HG02852 (cell line): ENCODE measurements at regions not wholly inside any gene's neighbourhood (a gene's known extent, or its start where the extent isn't known, plus 50 kb on each side); places are given as distances from the start of the nearest gene placed in this dataset.

Experiments
- ATAC-seq: cut with Tn5 transposase; IDR thresholded peaks from one replicate; pipeline ENCODE4 v1.9.1; 2021; ENCODE audit warnings: mild to moderate bottlenecking, moderate library complexity; ENCODE audit not compliant: unreplicated experiment

DNA sequence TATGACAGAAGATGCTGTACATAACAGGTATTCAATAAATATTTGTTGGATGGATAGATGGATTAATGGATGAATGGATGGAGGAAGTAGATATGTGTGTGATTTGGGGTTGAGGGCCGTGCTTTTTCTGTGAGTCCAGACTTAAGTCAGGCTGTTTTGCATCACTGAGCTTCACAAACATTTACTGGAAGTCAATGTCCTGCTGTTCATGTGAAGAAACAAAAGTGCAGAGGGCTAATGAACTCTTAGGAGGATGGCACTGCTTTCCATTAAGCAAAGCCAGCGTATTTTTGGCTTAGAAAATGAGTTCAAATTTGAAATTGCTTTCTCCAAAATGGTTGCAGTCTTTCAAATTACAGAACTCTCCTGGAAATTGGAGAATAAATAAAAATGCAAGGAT is 260.6 kb upstream of the SASH1 start:
- no peak for ATAC-seq

DNA sequence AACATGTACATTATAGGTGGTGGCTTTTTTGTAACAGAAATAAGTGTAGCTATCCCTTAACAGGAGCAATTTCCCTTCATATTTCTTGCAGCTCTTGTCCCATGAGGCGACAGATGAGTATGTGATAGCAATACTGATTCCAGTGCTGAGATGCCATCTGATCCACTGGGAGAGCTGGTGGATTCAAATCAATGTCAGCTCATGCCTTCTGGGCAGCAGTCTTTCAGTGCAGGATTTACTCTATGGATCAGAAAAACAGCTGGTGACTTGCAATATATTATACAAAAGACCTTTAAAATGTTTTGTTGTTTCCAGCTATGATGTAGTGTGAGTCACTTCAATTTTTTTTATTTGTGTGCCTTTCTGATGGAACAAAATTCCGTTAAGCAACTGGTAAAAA is 259.9 kb upstream of the SASH1 start:
- no peak for ATAC-seq

DNA sequence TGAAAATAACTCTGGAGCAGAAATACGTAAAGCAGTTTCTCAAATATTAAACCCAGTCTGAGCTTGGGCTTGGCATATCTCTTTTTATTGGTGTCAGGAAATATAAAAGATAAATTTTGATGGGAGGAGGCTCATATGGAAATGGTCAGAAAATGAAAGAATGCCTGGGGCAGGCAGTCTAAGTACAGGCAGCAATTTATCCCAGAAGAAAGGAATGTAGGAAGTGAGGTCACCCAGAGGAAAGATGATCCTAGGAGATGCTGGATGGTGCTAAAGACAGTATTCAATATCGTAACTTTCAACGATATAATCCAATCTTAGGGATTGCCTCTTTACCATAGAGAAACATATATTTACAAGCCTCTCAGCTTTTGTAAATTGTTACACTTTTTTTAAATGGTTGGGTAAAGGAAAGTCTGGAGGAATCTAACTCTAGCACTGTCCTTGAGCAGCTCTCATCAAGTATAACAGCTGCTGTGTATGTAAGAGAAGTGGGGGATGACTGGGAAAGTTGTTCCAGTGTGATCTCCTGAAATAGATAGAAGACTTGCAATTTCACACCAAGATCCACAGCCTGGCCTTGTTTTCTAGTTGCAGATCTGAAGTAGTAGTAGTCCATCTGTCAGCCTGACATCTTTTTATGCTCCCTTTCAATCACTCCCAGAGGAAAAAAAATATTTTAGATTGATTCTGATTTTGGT is 256.9 kb upstream of the SASH1 start:
- no peak for ATAC-seq

DNA sequence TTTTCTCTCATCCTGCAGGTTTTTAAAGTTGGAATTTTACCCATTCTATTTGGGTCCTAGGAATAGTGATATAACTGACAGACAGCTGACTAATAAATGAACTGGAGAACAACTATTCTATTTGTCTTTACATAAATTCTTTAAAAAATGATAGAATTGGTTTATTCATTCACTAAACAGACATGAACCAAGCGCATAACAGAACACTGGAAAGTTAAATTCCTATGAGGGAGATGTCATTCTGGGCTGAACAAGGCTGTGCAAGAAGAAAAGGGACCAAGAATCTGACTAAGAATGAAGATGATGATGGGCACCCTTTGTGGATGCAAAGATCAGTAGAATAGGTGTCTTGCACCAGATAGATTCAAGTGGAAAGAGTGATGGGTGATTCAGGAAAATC is 256.3 kb upstream of the SASH1 start:
- no peak for ATAC-seq

DNA sequence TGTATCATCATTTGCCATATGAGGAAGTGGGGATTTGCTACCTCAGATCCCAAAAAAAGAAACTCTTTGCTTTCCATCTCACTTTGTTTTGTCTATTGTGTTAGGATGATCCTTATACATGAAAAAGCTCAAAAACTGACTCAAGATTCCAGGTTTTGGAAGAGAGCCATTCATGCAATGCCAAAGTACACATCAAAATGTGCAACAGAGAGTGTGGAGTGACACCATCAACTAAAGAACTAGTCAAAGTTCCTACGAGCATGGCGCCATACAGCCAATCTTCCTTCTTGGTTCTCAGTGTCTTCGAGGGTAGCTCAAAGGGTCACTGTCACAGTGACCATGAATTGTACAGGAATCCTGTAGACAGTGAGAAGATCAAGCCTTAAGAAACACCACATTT is 255.8 kb upstream of the SASH1 start:
- no peak for ATAC-seq

DNA sequence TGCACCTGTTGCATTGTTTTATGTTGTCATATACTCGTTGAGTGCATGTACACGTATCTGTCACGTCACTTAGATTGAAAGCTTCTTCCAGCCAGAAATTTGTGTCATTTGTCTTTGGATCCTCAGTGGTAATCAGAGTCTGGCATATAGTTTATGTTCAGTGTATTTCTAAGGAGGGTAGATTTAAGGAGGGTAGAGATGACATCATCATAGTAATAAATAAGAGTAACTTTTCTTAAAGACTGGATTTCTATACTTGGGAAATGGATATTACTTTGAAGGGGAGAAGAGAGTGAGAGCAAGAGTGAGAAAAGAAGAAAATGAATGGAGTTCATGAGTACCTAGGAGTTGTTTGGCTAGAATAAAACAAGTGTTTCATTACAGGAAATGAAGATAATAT is 255.0 kb upstream of the SASH1 start:
- ATAC-seq, result no peak

DNA sequence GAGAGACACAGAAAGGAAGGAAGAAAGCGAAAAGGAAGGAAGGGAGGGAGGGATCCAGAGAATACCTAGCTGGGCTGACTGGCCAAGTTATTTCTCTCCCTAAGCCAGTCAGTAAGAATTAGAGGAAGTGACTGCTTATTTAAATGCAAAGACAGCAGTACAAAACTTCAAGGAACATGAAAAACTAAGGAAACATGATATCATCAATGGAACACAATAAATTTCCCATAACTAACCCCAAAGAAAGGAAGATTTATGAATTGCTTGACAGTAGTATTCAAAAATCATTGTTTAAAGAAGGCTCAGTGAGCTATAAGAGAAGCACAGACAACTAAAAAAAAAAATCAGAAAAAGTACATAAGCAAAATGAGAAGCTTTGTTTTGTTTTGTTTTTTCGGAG is 252.3 kb upstream of the SASH1 start:
- ATAC-seq, result no peak

DNA sequence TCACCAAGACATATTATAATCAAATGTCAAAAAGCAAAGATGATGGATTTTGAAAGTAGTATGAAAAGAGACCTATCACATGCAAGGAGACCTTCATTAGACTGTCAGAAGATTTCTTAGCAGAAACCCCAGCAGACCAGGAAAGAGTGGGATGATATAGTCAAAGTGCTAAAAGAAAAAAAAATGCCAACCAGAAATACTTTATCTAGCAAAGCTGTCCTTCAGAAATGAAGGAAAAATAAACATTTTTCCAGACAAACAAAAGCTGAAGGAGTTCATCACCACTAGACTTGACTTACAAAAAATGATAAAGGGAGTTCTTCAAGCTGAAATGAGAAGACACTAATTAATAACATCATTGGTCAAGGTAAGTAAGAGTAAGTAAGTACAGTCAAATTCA is 251.2 kb upstream of the SASH1 start:
- no peak for ATAC-seq

DNA sequence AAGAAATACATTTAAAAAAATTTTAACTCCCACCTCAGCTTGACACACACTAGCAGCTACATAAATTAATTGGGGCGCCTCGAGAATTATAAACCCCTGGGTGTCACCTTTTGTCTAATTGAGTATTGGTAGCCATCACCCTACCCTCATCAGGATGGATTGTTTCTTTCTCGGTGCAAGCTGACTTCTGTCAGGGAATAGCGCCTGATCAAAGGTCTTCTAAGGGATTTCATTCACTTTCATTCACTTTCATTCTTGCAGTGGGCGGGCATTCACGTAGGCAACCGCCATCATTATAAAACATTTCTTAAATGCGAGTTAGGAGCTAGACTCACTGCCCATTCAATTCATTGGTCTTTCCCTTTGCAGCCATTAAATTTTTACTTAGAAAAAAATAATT is 239.2 kb upstream of the SASH1 start:
- no peak for ATAC-seq

DNA sequence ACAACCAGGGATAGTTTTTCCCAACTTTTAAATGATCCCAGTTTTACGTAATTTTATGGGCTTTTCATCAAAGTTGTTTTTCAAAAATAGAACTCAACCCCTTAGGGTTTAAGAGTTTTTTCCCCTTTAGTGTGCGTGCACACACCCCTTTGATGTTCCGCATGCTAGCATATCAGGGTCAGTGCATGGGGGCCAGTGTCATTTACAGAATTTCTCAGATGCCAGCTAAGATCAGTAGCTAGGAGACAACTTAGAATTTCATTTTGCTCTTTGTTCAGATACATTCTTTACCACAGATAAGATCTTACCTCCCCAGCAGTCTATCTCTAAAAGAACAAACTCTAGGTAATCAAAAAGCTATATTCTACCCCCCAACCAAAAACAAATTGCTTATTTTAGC is 238.5 kb upstream of the SASH1 start:
- ATAC-seq, result no peak

DNA sequence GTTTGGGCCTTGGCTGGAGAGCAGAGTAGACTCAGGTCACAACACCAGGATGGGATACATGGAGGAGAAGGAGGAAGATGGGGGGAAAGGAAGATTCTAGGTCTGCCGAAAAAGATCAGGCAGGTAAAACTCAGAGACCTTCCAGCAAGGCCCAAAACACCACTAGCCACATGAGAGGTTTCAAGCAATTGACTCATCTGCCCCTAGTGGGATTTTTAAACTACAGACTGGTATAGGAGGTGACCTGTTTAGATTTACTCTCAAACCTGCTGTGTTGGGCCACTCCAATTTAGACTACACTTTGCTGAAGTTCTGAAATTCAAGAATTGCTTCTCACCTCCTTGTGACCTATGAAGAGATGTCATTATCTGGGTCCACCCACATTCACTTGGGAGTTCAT is 236.9 kb upstream of the SASH1 start:
- ATAC-seq, result no peak

DNA sequence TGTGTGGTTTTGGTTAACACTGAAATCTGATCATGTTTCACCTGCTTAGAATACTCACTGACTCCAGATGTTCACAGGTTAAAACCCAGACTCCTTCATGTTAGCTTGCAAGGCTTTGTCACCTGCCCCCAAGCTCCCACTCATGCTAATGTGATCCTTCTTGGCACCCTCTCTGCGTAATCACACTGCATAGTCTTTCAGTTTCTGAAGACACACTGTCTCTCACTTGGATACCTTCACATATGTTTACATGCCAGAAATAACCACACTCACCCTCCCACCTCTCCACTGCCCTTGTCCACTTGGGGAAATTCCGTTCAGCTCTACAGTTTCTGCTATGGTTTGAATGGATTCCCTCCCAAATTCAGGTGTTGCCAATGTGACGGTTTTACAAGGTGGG is 234.7 kb upstream of the SASH1 start:
- no peak for ATAC-seq

DNA sequence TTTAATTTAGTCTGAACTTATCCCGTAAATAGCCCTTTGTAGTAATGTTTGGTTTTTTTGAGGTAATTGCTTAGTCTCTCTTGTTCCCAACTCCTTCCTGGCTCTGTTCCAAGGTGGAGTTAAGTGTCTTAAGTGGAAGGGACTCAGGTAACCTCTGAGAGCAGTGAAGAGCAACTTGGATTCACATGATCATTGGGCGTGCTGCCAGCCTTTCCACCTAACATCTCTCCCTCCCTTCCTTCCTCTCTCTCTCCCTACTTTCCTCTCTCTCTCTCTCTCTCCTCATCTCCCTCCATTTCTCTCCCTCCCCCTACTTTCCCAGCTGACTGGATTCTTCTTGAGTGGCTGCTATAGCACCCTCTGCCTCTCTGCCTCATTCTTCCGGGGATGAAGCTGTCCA is 232.9 kb upstream of the SASH1 start:
- no peak for ATAC-seq

DNA sequence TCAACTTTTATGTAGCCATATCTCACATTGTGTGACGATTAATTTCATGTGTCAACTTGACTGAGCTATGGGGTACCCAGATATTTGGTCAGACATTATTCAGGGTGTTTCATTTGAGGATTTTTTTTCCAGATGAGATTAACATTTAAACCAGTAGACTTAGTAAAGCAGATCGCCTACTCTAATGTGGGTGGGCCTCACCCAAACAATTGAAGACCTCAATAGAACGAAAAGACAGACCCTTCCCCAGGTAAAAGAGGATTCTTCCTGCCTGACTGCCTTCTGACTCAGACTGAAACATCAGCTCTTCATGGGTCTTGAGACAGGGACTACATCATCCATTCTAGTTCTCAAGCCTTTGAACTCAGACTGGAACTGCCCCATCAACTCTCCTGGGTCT is 231.7 kb upstream of the SASH1 start:
- ATAC-seq, result no peak

DNA sequence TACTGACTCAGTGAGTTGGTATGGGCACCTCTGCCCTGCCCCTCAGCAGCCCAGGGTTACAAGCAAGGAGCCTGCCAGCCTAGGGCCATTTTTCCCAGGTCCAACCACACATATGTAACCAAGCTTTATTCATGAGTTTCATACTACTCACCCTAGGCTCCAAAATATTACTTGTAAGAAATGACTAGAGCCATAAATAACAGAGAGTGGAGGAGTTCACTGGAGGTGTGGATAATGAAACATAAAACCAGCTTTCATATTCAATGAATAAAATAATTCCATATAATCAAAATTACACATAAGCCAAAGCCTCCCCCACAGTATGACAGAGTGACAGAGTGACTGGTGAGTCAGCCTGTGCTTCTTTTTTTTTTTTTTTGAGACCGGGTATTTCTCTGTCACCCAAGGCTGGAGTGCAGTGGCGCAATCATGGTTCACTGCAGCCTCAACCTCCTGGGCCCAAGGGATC is 229.8 kb upstream of the SASH1 start:
- no peak for ATAC-seq

DNA sequence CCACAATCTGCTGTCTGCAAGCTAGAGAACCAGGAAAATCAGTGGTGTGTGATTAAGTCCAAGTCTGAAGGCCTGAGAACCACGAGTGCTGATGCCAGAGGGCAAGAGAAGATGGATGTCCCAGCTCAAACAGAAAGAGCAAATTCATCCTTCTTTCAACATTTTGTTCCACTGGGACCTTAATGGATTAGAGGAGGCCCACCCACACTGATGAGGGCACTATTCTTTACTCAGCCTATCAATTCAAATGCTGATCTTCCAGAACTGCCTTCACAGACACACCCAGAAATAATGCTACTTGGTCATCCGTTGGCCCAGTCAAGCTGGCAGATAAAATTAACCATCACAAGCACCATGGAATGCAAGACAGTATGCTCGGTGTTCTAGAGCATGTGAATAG is 226.6 kb upstream of the SASH1 start:
- ATAC-seq, result no peak

DNA sequence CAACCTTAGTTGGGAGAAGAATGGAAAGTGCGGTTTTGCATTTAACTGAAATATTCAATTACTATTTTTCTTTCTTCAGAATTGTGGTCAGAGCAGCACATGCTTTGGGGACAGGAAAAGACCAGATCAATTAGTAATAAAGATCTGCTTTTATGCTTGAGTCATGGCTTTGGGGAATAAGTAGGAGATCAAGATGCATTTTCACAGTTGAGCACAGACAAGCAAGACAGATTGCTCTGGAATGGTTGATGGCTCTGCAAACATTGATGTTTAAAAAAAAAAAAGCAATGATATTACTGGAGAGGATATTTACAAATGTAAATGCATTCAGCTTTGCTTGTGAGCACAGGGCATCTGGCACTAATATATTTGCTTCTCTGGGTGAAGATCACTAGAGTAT is 224.4 kb upstream of the SASH1 start:
- no peak for ATAC-seq

DNA sequence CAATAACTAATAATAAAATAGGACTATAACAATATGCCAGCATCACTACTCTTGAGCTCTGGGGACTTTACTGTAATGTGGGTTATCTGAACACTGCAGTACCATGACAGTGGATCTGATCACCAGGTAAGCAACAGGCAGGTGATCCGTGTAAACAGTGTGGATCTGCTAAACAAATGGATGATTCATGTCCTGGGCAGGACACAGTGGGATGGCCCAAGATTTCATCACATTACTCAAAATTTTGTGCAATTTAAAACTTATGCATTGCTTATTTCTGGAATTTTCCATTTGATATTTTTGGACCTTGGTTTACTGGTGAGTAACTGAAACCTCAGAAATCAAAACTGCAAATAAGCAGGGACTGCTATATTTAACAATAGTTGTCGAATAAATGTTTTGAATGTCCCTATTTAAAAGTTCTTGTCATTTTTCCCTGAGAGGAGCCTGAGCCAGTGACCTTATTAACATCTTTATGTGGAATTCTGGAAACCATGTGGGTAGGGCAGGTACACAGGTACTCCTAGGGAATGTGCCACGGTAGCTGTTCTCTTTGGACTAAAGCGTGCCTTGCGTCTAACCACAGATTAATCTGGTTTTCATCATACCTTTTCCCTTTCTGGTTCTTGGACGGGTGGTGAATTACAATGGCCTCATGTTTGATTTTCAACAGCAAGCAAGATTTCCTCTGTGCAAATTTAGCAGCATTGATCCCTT is 214.5 kb upstream of the SASH1 start:
- no peak for ATAC-seq

DNA sequence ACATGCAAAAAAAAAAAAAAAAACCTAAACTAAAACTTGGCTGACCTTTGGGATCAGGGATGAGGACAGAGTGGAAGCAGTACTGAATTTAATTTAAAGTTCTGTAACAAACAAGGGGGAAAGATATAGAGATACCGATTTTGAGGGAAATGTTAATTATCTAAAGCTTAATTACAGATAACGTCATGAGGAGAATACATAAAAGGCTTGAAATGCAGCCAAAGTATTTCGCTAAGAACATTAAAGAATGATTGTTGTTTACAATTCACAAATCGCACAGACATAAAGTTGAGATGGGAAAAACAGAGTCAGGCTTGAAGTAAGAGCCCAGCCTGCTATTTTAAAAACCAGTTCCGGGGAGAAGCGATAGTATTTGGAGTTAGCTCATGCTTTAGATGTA is 208.0 kb upstream of the SASH1 start:
- no peak for ATAC-seq

DNA sequence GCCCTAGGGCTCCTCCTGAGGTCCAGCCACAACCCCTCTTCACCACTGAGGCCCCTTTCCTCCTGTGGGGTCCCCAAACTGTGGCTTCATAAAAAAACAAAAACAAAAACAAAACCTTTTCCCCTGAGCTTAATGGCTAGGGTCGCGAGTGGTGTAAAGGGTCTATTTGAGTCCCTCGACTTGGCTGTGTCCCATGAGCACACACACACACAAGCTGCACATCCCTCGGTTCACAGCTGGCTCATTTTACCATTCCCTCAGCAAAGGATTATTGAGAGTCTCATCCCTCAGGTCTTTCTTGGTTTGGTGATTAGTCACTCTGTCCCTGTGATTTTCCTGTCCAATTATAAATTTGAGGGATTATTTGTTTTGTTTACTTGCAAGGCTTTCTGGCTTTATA is 206.1 kb upstream of the SASH1 start:
- ATAC-seq, result no peak

DNA sequence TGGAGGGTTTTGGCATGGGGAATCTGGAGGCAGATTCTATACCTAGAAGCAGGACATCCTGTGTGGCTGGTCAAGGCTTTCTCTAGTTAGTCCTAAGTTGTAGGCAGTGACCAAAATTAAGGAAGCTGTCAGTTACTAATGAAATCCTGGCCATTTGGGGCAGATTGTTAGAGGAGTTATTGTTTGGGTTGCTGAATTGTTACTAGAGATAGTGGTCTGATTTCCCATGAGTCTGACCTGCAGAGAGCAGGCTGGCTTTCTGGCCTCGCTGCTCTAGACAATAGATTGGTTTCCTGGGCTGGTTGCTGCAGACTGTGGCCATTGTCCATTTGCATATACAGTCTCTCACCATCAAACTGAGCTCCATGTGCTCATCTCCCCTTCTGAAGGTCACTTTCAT is 205.0 kb upstream of the SASH1 start:
- ATAC-seq, result no peak

DNA sequence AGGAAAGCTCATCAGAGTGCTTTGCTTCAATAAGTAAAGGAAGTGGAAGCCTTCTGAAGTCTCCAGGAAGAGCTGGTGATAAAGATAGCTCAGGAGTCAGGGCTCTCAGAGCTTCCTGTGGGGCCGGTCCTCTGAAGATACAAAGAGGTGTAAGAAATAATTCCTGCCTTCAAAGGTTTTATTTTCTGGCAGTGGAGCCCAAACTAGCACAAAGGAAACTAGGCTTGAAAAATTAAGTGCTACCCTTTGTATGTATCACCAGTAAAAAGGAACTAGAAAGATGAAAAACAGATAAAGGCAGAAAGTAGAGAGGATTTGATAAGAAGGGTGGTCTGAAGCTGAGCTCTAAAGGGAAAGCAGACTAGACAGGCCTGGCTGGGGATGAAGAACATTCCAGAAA is 204.1 kb upstream of the SASH1 start:
- no peak for ATAC-seq
